ENCODE measurements at regions not wholly inside any gene's neighbourhood (a gene's known extent, or its start where the extent isn't known, plus 50 kb on each side); places are given as distances from the start of the nearest gene placed in this dataset.

DNA sequence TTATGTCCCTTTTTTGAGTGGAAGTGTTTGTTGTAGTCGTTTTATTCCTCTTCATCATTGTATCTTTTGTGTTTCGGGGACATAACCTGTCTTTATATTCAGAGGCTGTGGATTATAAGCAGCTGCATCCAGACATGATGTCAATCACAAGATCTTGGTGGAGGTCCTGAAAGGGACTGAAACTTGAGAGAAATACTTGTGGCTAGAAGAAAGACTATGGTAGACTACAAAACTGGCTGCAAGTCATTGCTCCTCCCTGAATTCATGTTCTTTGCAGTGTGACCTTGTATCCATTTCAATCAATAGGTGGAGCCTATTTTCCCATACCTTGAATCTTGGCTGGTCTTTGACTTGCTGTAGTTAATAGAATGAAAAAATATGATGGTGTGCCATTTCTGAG, 442.4 kb upstream of the PLXNA2 start:
- H3K36me3 ChIP-seq (ENCODE audit: insufficient read depth, low read length), result no peaks in the 10 kb centered on the region
- TF ChIP-seq, protein P1, sequence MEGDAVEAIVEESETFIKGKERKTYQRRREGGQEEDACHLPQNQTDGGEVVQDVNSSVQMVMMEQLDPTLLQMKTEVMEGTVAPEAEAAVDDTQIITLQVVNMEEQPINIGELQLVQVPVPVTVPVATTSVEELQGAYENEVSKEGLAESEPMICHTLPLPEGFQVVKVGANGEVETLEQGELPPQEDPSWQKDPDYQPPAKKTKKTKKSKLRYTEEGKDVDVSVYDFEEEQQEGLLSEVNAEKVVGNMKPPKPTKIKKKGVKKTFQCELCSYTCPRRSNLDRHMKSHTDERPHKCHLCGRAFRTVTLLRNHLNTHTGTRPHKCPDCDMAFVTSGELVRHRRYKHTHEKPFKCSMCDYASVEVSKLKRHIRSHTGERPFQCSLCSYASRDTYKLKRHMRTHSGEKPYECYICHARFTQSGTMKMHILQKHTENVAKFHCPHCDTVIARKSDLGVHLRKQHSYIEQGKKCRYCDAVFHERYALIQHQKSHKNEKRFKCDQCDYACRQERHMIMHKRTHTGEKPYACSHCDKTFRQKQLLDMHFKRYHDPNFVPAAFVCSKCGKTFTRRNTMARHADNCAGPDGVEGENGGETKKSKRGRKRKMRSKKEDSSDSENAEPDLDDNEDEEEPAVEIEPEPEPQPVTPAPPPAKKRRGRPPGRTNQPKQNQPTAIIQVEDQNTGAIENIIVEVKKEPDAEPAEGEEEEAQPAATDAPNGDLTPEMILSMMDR (conservative IDR thresholded peaks at IDR 0.05; ENCODE audit: low read length), result no peak
- no peak for TF ChIP-seq EZH2phosphoT487 (IDR thresholded peaks at IDR 0.05; ENCODE audit: borderline replicate concordance)
- H3K9me2 ChIP-seq (replicated peaks; ENCODE audit: low read depth, low read length), result no peaks in the 10 kb centered on the region
- no peak overlapping the region for H3K9ac ChIP-seq (ENCODE audit: low read depth, low read length, poor library complexity, severe bottlenecking)
- H4K20me1 ChIP-seq (ENCODE audit: insufficient read depth, low read length, poor library complexity, severe bottlenecking), result no peaks in the 10 kb centered on the region
- H3K4me2 ChIP-seq (ENCODE audit: low read depth, low read length, poor library complexity, severe bottlenecking), result no peak overlapping the region
- H3K27me3 ChIP-seq (ENCODE audit: insufficient read depth, low read length, poor library complexity, severe bottlenecking), result no peaks in the 10 kb centered on the region
- H3K4me1 ChIP-seq (ENCODE audit: insufficient read depth, low read length, poor library complexity, severe bottlenecking), result no peaks in the 10 kb centered on the region
- no peak overlapping the region for H2AFZ ChIP-seq (ENCODE audit: low read length)
- H3K79me2 ChIP-seq (ENCODE audit: insufficient read depth, low read length), result no peaks in the 10 kb centered on the region
- no peak overlapping the region for H3K4me3 ChIP-seq (ENCODE audit: low read length, poor library complexity, severe bottlenecking)
- H3F3A ChIP-seq (ENCODE audit: low read depth), result no peaks in the 10 kb centered on the region
- no peaks in the 10 kb centered on the region for H3K9me3 ChIP-seq (ENCODE audit: insufficient read depth, low read depth, low read length)

DNA sequence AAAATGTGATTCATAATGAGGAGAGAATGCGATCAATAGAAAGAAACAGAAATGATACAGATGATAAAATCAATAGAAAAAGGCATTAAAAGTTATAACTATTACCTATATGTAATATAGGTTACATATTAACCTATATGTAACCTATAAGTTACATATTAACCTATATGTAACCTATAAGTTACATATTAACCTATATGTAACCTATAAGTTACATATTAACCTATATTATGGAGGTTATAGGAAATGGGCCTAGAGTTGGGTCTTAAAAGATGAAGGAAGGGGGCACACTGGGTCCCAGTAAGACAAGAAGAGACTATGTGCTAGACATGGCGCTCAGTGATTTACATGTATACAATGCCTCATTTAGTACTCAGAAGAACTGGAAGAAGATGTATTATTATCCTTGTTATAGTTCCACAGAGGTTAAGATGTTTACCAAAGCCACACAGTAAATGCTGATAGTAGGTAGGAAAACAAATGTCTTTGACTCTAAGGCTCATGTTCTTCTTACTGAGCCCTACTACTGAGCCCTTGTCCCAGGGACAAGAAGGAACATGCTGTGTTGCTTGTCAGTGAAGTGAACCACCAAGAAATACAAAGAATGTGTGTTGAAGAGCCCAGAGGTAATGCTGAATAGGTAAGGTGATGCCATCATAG, 444.6 kb upstream of the PLXNA2 start:
- Histone ChIP-seq H3K4me2 (ENCODE audit: low read depth, low read length, poor library complexity, severe bottlenecking) (no peak overlapping the region), H3K79me2 (ENCODE audit: insufficient read depth, low read length) (no peaks in the 10 kb centered on the region), H3K9me2 (replicated peaks; ENCODE audit: low read depth, low read length) (no peaks in the 10 kb centered on the region), H3K27me3 (ENCODE audit: insufficient read depth, low read length, poor library complexity, severe bottlenecking) (no peaks in the 10 kb centered on the region), H4K20me1 (ENCODE audit: insufficient read depth, low read length, poor library complexity, severe bottlenecking) (no peaks in the 10 kb centered on the region), H3K4me3 (ENCODE audit: low read length, poor library complexity, severe bottlenecking) (no peak overlapping the region), H3F3A (ENCODE audit: low read depth) (no peaks in the 10 kb centered on the region), H3K9ac (ENCODE audit: low read depth, low read length, poor library complexity, severe bottlenecking) (no peak overlapping the region), H3K9me3 (ENCODE audit: insufficient read depth, low read depth, low read length) (no peaks in the 10 kb centered on the region), H2AFZ (ENCODE audit: low read length) (no peak overlapping the region), H3K36me3 (ENCODE audit: insufficient read depth, low read length) (no peaks in the 10 kb centered on the region), H3K4me1 (ENCODE audit: insufficient read depth, low read length, poor library complexity, severe bottlenecking) (no peaks in the 10 kb centered on the region)
- TF ChIP-seq, protein P1 (conservative IDR thresholded peaks at IDR 0.05; ENCODE audit: low read length), result no peak
- no peak for TF ChIP-seq EZH2phosphoT487 (IDR thresholded peaks at IDR 0.05; ENCODE audit: borderline replicate concordance)

DNA sequence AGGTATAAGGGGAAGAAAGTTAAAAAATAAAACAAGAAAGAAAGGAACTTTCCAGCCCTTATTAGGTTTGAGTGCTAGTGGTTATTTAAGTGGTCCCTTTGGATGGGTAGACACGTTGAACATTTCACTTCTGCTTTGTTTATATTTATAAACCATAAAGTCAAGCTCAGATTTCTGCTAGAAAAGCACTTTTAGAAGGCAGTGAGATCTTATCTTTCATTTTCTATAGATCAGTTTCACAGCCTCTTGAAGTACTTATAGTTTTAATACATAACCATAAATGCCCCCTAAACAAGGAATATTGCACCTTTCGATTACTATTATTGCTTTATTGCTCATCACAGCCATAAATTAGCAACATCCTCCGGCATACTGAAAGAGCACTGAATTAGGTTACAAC, 446.8 kb upstream of the PLXNA2 start:
- no peak overlapping the region for H2AFZ ChIP-seq (ENCODE audit: low read length)
- H3K4me2 ChIP-seq (ENCODE audit: low read depth, low read length, poor library complexity, severe bottlenecking), result no peak overlapping the region
- no peak overlapping the region for H3K4me3 ChIP-seq (ENCODE audit: low read length, poor library complexity, severe bottlenecking)
- H3K27me3 ChIP-seq (ENCODE audit: insufficient read depth, low read length, poor library complexity, severe bottlenecking), result no peaks in the 10 kb centered on the region
- H3K36me3 ChIP-seq (ENCODE audit: insufficient read depth, low read length), result no peaks in the 10 kb centered on the region
- no peak overlapping the region for H3K9ac ChIP-seq (ENCODE audit: low read depth, low read length, poor library complexity, severe bottlenecking)
- H3K9me3 ChIP-seq (ENCODE audit: insufficient read depth, low read depth, low read length), result no peaks in the 10 kb centered on the region
- no peaks in the 10 kb centered on the region for H3F3A ChIP-seq (ENCODE audit: low read depth)
- no peaks in the 10 kb centered on the region for H3K4me1 ChIP-seq (ENCODE audit: insufficient read depth, low read length, poor library complexity, severe bottlenecking)
- no peaks in the 10 kb centered on the region for H3K79me2 ChIP-seq (ENCODE audit: insufficient read depth, low read length)
- H3K9me2 ChIP-seq (replicated peaks; ENCODE audit: low read depth, low read length), result no peaks in the 10 kb centered on the region
- H4K20me1 ChIP-seq (ENCODE audit: insufficient read depth, low read length, poor library complexity, severe bottlenecking), result no peaks in the 10 kb centered on the region
- TF ChIP-seq, protein P1 (conservative IDR thresholded peaks at IDR 0.05; ENCODE audit: low read length), result no peak
- TF ChIP-seq EZH2phosphoT487 (IDR thresholded peaks at IDR 0.05; ENCODE audit: borderline replicate concordance), result no peak

Data from Loucy (cell line).